ENCODE measurements at regions not wholly inside any gene's neighbourhood (a gene's known extent, or its start where the extent isn't known, plus 50 kb on each side); places are given as distances from the start of the nearest gene placed in this dataset.

DNA sequence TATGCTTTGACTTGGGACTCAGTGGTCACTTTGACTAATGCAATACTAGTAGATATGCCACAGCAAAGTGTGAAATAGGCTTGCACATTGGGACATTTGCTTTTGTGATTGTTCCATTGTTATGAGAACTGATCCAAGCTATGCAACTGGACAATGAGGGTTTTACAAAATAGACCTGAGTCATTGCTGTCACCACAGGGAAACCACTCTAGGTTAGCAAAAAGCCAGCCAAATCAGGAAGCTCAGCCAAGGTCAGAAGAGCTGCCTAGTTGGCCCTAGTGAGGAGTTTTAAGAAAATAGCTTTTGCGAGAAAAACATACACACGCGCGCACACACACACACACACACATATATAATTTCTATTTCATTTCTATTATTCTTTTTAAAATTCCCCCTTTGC, 452.4 kb upstream of the CDH7 start:
- TF ChIP-seq, protein P1, sequence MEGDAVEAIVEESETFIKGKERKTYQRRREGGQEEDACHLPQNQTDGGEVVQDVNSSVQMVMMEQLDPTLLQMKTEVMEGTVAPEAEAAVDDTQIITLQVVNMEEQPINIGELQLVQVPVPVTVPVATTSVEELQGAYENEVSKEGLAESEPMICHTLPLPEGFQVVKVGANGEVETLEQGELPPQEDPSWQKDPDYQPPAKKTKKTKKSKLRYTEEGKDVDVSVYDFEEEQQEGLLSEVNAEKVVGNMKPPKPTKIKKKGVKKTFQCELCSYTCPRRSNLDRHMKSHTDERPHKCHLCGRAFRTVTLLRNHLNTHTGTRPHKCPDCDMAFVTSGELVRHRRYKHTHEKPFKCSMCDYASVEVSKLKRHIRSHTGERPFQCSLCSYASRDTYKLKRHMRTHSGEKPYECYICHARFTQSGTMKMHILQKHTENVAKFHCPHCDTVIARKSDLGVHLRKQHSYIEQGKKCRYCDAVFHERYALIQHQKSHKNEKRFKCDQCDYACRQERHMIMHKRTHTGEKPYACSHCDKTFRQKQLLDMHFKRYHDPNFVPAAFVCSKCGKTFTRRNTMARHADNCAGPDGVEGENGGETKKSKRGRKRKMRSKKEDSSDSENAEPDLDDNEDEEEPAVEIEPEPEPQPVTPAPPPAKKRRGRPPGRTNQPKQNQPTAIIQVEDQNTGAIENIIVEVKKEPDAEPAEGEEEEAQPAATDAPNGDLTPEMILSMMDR (IDR thresholded peaks at IDR 0.05; ENCODE audit: insufficient read depth, low read length, poor library complexity, severe bottlenecking) = no peak
- no peak for TF ChIP-seq EZH2phosphoT487 (conservative IDR thresholded peaks at IDR 0.05; ENCODE audit: low read length)

All from SU-DHL-6 (cell line).